ENCODE measurements at regions not wholly inside any gene's neighbourhood (a gene's known extent, or its start where the extent isn't known, plus 50 kb on each side); places are given as distances from the start of the nearest gene placed in this dataset.

- TF ChIP-seq POLR2A (IDR thresholded peaks at IDR 0.05; ENCODE audit: low read length), result no peak
- TF ChIP-seq GATA1 (IDR thresholded peaks at IDR 0.05; ENCODE audit: low read depth, low read length), result no peak
Measured at GRCh38 chr18:8895987-8896619, 190.7 kb downstream of the MTCL1 start.

Measured in erythroblast (primary cell).